GM23338 (cell line): ENCODE measurements at regions not wholly inside any gene's neighbourhood (a gene's known extent, or its start where the extent isn't known, plus 50 kb on each side); places are given as distances from the start of the nearest gene placed in this dataset.

Experiments used
- EZH2 ChIP-seq: fragments of 200-600 bp; sonication (generic); IDR thresholded peaks from one replicate; pipeline ENCODE4 v1.8.0; 2017; ENCODE audit warnings: antibody characterized with exemption, mild to moderate bottlenecking, low read depth; ENCODE audit not compliant: unreplicated experiment
- EZH2phosphoT487 ChIP-seq: fragments of 200-600 bp; sonication (generic); IDR thresholded peaks from one replicate; pipeline ENCODE4 v1.8.1; 2018; ENCODE audit warnings: antibody characterized with exemption; ENCODE audit not compliant: unreplicated experiment
- JUNB ChIP-seq: IDR thresholded peaks from one replicate; pipeline ENCODE4 v1.6.1; 2016; ENCODE audit warnings: antibody characterized with exemption; ENCODE audit not compliant: unreplicated experiment
- NANOG ChIP-seq: IDR thresholded peaks from 2 replicates; pipeline ENCODE4 v1.6.1; 2016; ENCODE audit warnings: antibody characterized with exemption, borderline replicate concordance
- POLR2AphosphoS5 ChIP-seq: IDR thresholded peaks from 2 replicates; pipeline ENCODE4 v1.6.1; 2016; ENCODE audit warnings: antibody characterized with exemption, low read depth
- ZNF114 ChIP-seq: fragments of 250-450 bp; sonication (Bioruptor Pico); IDR thresholded peaks from 2 replicates; pipeline ENCODE4 v1.5.0; 2020; ENCODE audit warnings: mild to moderate bottlenecking, moderate library complexity
- TF ChIP-seq, protein P1 (sequence below), 2 experiments: fragments of 200-600 bp in 1 of 2; sonication (generic) in 1 of 2; conservative IDR thresholded peaks; 2 replicates each; pipeline versions ENCODE4 v1.5.1 to v1.6.1; 2016 to 2017; ENCODE audit warnings: antibody characterized with exemption in 2 of 2, low read depth in 2 of 2, mild to moderate bottlenecking in 2 of 2, moderate library complexity in 1 of 2
- TF ChIP-seq, protein P2 (sequence below): IDR thresholded peaks from one replicate; pipeline ENCODE4 v1.6.1; 2018; ENCODE audit warnings: antibody characterized with exemption; ENCODE audit not compliant: unreplicated experiment

DNA sequence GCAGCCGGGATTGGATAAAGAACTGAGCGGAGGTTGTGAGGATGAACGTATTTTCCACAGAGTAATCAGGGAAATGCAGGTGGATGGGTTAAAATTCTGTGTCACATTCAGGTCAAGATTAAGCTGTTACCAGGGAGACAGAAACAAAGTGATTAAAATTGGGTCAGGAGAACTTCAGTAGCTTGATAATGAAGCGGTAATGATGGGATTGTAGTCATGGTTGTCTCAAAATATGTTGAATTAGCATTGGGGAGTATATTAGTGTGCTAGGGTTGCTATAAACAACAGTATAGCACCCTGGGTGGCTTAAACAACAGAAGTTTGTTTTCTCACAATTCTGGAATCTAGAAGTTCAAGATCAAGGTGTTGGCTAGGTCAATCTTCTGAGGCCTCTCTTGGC lies 155.5 kb downstream of the GJA1 start:
- TF ChIP-seq EZH2phosphoT487 = no peak
- TF ChIP-seq, protein P1, sequence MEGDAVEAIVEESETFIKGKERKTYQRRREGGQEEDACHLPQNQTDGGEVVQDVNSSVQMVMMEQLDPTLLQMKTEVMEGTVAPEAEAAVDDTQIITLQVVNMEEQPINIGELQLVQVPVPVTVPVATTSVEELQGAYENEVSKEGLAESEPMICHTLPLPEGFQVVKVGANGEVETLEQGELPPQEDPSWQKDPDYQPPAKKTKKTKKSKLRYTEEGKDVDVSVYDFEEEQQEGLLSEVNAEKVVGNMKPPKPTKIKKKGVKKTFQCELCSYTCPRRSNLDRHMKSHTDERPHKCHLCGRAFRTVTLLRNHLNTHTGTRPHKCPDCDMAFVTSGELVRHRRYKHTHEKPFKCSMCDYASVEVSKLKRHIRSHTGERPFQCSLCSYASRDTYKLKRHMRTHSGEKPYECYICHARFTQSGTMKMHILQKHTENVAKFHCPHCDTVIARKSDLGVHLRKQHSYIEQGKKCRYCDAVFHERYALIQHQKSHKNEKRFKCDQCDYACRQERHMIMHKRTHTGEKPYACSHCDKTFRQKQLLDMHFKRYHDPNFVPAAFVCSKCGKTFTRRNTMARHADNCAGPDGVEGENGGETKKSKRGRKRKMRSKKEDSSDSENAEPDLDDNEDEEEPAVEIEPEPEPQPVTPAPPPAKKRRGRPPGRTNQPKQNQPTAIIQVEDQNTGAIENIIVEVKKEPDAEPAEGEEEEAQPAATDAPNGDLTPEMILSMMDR (conservative IDR thresholded peaks at IDR 0.05; ENCODE audit: low read depth in 2 of 2) = no peak
- TF ChIP-seq EZH2 = no peak
- TF ChIP-seq JUNB = no peak
- TF ChIP-seq POLR2AphosphoS5 = no peak
- TF ChIP-seq, protein P2, sequence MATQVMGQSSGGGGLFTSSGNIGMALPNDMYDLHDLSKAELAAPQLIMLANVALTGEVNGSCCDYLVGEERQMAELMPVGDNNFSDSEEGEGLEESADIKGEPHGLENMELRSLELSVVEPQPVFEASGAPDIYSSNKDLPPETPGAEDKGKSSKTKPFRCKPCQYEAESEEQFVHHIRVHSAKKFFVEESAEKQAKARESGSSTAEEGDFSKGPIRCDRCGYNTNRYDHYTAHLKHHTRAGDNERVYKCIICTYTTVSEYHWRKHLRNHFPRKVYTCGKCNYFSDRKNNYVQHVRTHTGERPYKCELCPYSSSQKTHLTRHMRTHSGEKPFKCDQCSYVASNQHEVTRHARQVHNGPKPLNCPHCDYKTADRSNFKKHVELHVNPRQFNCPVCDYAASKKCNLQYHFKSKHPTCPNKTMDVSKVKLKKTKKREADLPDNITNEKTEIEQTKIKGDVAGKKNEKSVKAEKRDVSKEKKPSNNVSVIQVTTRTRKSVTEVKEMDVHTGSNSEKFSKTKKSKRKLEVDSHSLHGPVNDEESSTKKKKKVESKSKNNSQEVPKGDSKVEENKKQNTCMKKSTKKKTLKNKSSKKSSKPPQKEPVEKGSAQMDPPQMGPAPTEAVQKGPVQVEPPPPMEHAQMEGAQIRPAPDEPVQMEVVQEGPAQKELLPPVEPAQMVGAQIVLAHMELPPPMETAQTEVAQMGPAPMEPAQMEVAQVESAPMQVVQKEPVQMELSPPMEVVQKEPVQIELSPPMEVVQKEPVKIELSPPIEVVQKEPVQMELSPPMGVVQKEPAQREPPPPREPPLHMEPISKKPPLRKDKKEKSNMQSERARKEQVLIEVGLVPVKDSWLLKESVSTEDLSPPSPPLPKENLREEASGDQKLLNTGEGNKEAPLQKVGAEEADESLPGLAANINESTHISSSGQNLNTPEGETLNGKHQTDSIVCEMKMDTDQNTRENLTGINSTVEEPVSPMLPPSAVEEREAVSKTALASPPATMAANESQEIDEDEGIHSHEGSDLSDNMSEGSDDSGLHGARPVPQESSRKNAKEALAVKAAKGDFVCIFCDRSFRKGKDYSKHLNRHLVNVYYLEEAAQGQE = no peak
- no peak for TF ChIP-seq ZNF114 (CRISPR knock-in tag)
- no peak for TF ChIP-seq NANOG
